ENCODE measurements at regions not wholly inside any gene's neighbourhood (a gene's known extent, or its start where the extent isn't known, plus 50 kb on each side); places are given as distances from the start of the nearest gene placed in this dataset.

GRCh38 chr3:159765860-159766294, 222.8 kb upstream of the IL12A start:
- in situ Hi-C loops (cut with MboI; ENCODE audit: low pct_ligation_motif_present in 1 of 4, low pct_unique_long_range_greater_than_20kb in 1 of 4, low sequenced_read_pairs in 3 of 4): no loop called here
- Histone ChIP-seq H3K9me3 (no peaks in the 10 kb centered on the region), H3K27ac (peak overlapping the region; percentile 92 to 95 (median 94)), H3K36me3 (no peaks in the 10 kb centered on the region), H3K4me1 (peaks cover 0 to 39% (median 14%) of the 10 kb centered on the region in 4 donors), H3K27me3 (peaks cover 5% of the 10 kb centered on the region), H3K4me3 (peak overlapping the region; percentile 50 to 69 (median 62))
- no peak for TF ChIP-seq EP300 (IDR thresholded peaks at IDR 0.05; ENCODE audit: low read depth)
- TF ChIP-seq POLR2AphosphoS5 (IDR thresholded peaks at IDR 0.05): peak in 1 of 3 donors; percentile 11
- intact Hi-C loops (cut with DNase I; ENCODE audit: low total_unique reads): no loop called here
- whole genome bisulfite sequencing, 2 donors (ENCODE audit: low coverage in 1 of 2): 46 to 69% methylated on average over 4 to 5 of the region's 5 CpGs
- DNase-seq: no peak

GRCh38 chr3:159766563-159767185, 222.0 kb upstream of the IL12A start:
- peak overlapping the region; percentile 92 to 95 (median 94) for H3K27ac ChIP-seq
- peaks cover 5% of the 10 kb centered on the region for H3K27me3 ChIP-seq
- peak overlapping the region in 2 of 4 donors; percentile 61 to 69 for H3K4me3 ChIP-seq
- in situ Hi-C loops (cut with MboI; ENCODE audit: low pct_ligation_motif_present in 1 of 4, low pct_unique_long_range_greater_than_20kb in 1 of 4, low sequenced_read_pairs in 3 of 4) (no loop called here), intact Hi-C loops (cut with DNase I; ENCODE audit: low total_unique reads) (no loop called here)
- WGBS, 2 donors (ENCODE audit: low coverage in 1 of 2): 71 to 76% methylated on average over 2 of the region's 2 CpGs
- H3K4me1 ChIP-seq: peaks cover 0 to 37% (median 14%) of the 10 kb centered on the region in 4 donors
- TF ChIP-seq CTCF (IDR thresholded peaks at IDR 0.05) (peak; percentile 38 to 50 (median 45)), POLR2AphosphoS5 (IDR thresholded peaks at IDR 0.05) (no peak)
- no peak for DNase-seq
- H3K9me3 ChIP-seq: no peaks in the 10 kb centered on the region
- no peaks in the 10 kb centered on the region for H3K36me3 ChIP-seq

GRCh38 chr3:159770998-159771397, 217.6 kb upstream of the IL12A start:
- TF ChIP-seq CTCF (IDR thresholded peaks at IDR 0.05) (no peak), POLR2A (IDR thresholded peaks at IDR 0.05) (no peak), POLR2AphosphoS5 (IDR thresholded peaks at IDR 0.05) (no peak), EP300 (IDR thresholded peaks at IDR 0.05; ENCODE audit: low read depth) (no peak)
- 71 to 79% methylated on average over 2 of the region's 2 CpGs for WGBS, 2 donors (ENCODE audit: low coverage in 1 of 2)
- intact Hi-C loops (cut with DNase I; ENCODE audit: low total_unique reads) (no loop called here), in situ Hi-C loops (cut with MboI; ENCODE audit: low pct_ligation_motif_present in 1 of 4, low pct_unique_long_range_greater_than_20kb in 1 of 4, low sequenced_read_pairs in 3 of 4) (no loop called here)
- H3K4me3 ChIP-seq: no peak overlapping the region
- no peaks in the 10 kb centered on the region for H3K27me3 ChIP-seq
- H3K27ac ChIP-seq: peak overlapping the region in 2 of 4 donors; percentile 18 to 32
- H3K9me3 ChIP-seq: no peaks in the 10 kb centered on the region
- DNase-seq: no peak
- no peaks in the 10 kb centered on the region for H3K36me3 ChIP-seq
- H3K4me1 ChIP-seq: peaks cover 0 to 30% (median 4%) of the 10 kb centered on the region in 4 donors

- intact Hi-C loops (cut with DNase I; ENCODE audit: low total_unique reads): no loop called here
- whole genome bisulfite sequencing, 2 donors (ENCODE audit: low coverage in 1 of 2): 86 to 88% methylated on average over 5 to 11 of the region's 11 CpGs
These were observed 216.6 kb upstream of the IL12A start for GRCh38 chr3:159771865-159772611.

More at GRCh38 chr3:159771865-159772611, 216.6 kb upstream of the IL12A start:
- peaks cover 0 to 35% (median 5%) of the 10 kb centered on the region in 4 donors for H3K4me1 ChIP-seq
- H3K4me3 ChIP-seq: no peak overlapping the region
- H3K27me3 ChIP-seq: no peaks in the 10 kb centered on the region
- in situ Hi-C loops (cut with MboI; ENCODE audit: low pct_ligation_motif_present in 1 of 4, low pct_unique_long_range_greater_than_20kb in 1 of 4, low sequenced_read_pairs in 3 of 4): no loop called here
- no peaks in the 10 kb centered on the region for H3K36me3 ChIP-seq
- peak overlapping the region in 1 of 4 donors; percentile 24 for H3K27ac ChIP-seq
- DNase-seq: no peak
- no peaks in the 10 kb centered on the region for H3K9me3 ChIP-seq
- TF ChIP-seq POLR2A (IDR thresholded peaks at IDR 0.05): no peak
- no peak for TF ChIP-seq EP300 (IDR thresholded peaks at IDR 0.05; ENCODE audit: low read depth)
- no peak for TF ChIP-seq CTCF (IDR thresholded peaks at IDR 0.05)
- TF ChIP-seq POLR2AphosphoS5 (IDR thresholded peaks at IDR 0.05): no peak
